GM10266 (cell line): ENCODE measurements at regions not wholly inside any gene's neighbourhood (a gene's known extent, or its start where the extent isn't known, plus 50 kb on each side); places are given as distances from the start of the nearest gene placed in this dataset.

Source experiments
- DNase-seq: peaks from one replicate; pipeline ENCODE4 v3.0.0; 2012; ENCODE audit errors: extremely low spot score
- CTCF ChIP-seq: IDR thresholded peaks from 2 replicates; pipeline ENCODE4 v1.5.1; 2012; ENCODE audit warnings: mild to moderate bottlenecking, low read depth; ENCODE audit not compliant: control insufficient read depth, insufficient read depth; ENCODE audit errors: missing control alignments

DNA sequence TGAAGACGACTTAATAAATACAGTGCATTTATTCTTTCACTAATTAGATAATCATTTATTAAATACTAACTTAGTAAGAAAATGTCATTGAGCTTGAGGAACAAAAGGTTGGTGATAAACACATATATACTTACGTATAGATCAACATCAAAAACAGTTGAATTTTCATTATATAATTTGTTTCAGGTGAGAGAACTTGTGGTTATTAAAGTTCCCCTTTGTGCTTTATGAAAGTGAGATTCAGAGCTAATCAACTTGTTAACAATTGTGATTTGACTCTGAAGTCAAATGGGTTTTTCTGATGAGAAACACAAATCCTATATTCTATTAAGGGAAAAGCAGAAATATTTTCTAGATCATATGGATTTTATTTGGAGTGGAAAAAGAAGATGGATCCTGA, 524.0 kb downstream of the SOX11 start:
- DNase-seq = no peak
- TF ChIP-seq CTCF = no peak

- no peak for TF ChIP-seq CTCF
- DNase-seq = no peak
These were observed 526.7 kb downstream of the SOX11 start for GRCh38 chr2:6218926-6219325.

GRCh38 chr2:6219906-6220305, 527.7 kb downstream of the SOX11 start:
- TF ChIP-seq CTCF = no peak

DNA sequence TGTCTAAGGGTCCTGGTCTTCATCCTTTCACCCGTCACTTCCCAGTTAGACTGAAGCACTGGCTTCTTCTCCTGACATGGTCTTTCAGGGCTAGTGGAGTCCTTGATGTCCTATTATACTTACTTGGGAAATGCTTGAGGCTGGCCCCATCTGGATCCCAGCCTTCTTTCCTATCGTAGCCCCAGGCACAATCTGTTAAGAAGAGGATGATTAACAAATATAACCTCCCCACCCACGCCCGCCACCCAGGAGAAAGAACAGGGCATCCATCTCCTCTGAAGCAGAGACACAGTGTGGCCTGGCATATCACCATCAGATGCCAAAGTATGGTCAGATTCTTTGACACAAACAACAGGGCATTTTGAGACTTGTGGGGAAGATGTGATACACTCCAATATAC, 530.1 kb downstream of the SOX11 start:
- TF ChIP-seq CTCF = no peak
- DNase-seq = no peak

More at GRCh38 chr2:6219906-6220305, 527.7 kb downstream of the SOX11 start:
- DNase-seq = no peak

DNA sequence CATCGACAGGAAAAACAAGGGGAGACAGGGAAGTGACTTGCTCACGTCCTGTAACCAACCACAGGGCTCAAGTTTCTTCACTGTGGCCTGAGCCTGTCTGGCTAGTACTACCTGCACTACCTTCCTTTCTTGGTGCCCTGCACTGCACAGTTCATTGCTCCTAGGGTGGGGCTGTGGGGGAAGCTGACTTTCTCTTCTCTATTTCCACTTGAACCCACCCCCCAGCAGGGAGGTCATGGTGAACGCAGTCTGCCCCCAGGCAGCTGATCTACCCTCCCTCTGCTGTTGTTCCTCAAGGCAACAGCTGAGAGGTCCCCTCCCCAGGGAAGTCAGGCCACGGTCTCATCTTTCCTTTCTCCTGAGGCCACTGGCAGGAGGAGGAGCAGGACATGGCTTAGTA, 532.1 kb downstream of the SOX11 start:
- TF ChIP-seq CTCF = no peak
- no peak for DNase-seq

DNA sequence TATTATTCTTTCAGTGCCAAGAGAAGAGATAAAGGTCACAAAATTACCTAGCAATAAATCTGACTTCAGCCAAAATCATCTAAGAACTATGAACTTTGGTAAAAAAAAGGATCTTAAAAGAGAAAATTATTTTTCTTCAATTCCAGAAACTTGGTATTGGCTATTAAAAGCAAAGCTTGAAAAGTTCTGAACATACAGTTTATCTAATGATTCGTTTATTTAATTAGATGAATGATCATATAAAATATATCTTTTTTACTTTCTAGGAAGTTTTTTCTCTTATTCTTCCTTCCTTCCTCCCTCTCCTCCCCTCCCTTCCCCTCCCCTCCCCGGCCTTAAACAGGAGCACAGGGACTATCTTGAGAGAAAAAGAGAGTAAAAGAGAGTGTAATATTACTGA, 536.1 kb downstream of the SOX11 start:
- DNase-seq = no peak
- TF ChIP-seq CTCF = no peak

GRCh38 chr2:6231166-6231565, 539.0 kb downstream of the SOX11 start:
- no peak for DNase-seq
- no peak for TF ChIP-seq CTCF
